GM23338 (cell line): ENCODE measurements at regions not wholly inside any gene's neighbourhood (a gene's known extent, or its start where the extent isn't known, plus 50 kb on each side); places are given as distances from the start of the nearest gene placed in this dataset.

Source experiments
- ATAC-seq: fragments of 200-7000 bp; cut with Tn5 transposase; 3 replicates; pipeline ENCODE4 v1.9.1; 2020
- DNase-seq: peaks from one replicate; pipeline ENCODE4 v3.0.0-alpha.2; 2015; ENCODE audit warnings: low spot score
- H2AFZ ChIP-seq: fragments of 200-600 bp; sonication (generic); 2 replicates; pipeline ENCODE4 v1.8.0; 2016; ENCODE audit warnings: antibody characterized with exemption, mild to moderate bottlenecking, moderate library complexity
- H3F3A ChIP-seq: fragments of 200-600 bp; sonication (generic); replicated peaks from 2 replicates; pipeline ENCODE4 v1.8.0; 2017; ENCODE audit warnings: antibody characterized with exemption, mixed run types, low read depth
- H3K27ac ChIP-seq: fragments of 200-600 bp; sonication (generic); 2 replicates; pipeline ENCODE4 v1.6.1; 2016; ENCODE audit warnings: low read depth
- H3K27me3 ChIP-seq: fragments of 200-600 bp; sonication (generic); 2 replicates; pipeline ENCODE4 v1.8.0; 2016; ENCODE audit warnings: mild to moderate bottlenecking, mixed run types, moderate library complexity; ENCODE audit not compliant: insufficient read depth
- H3K36me3 ChIP-seq: fragments of 200-600 bp; sonication (generic); 2 replicates; pipeline ENCODE4 v1.8.0; 2016; ENCODE audit warnings: mild to moderate bottlenecking; ENCODE audit not compliant: insufficient read depth
- H3K4me1 ChIP-seq: fragments of 200-600 bp; sonication (generic); 2 replicates; pipeline ENCODE4 v1.8.0; 2016; ENCODE audit warnings: mild to moderate bottlenecking, moderate library complexity; ENCODE audit not compliant: insufficient read depth
- H3K4me2 ChIP-seq: fragments of 200-600 bp; sonication (generic); 2 replicates; pipeline ENCODE4 v1.7.1; 2017; ENCODE audit warnings: mixed run types
- H3K4me3 ChIP-seq: fragments of 200-600 bp; sonication (generic); 2 replicates; pipeline ENCODE4 v1.6.1; 2016; ENCODE audit warnings: mixed run types
- H3K79me2 ChIP-seq: fragments of 200-600 bp; sonication (generic); replicated peaks from 2 replicates; pipeline ENCODE4 v1.8.0; 2017; ENCODE audit warnings: mild to moderate bottlenecking; ENCODE audit not compliant: insufficient read depth
- H3K9me2 ChIP-seq: fragments of 200-600 bp; sonication (generic); 2 replicates; pipeline ENCODE4 v1.8.0; 2017; ENCODE audit not compliant: insufficient read depth
- H4K20me1 ChIP-seq: fragments of 200-600 bp; sonication (generic); replicated peaks from 2 replicates; pipeline ENCODE4 v1.8.0; 2017; ENCODE audit warnings: mild to moderate bottlenecking; ENCODE audit not compliant: insufficient read depth
- H3K27ac Mint-ChIP-seq: 2 replicates; pipeline ENCODE4 v1.8.0; 2020; ENCODE audit warnings: inconsistent platforms, mild to moderate bottlenecking, moderate library complexity, mixed read lengths
- H3K27me3 Mint-ChIP-seq: 3 replicates; pipeline ENCODE4 v1.8.0; 2022; ENCODE audit warnings: low read depth, mild to moderate bottlenecking, moderate library complexity, mixed read lengths, inconsistent platforms; ENCODE audit not compliant: insufficient read depth, poor library complexity
- H3K36me3 Mint-ChIP-seq: 3 replicates; pipeline ENCODE4 v1.8.0; 2021; ENCODE audit warnings: low read depth, mild to moderate bottlenecking, inconsistent platforms, moderate library complexity, mixed read lengths
- H3K4me1 Mint-ChIP-seq: 3 replicates; pipeline ENCODE4 v1.8.0; 2020; ENCODE audit warnings: mild to moderate bottlenecking, inconsistent platforms, mixed read lengths
- H3K4me3 Mint-ChIP-seq: 3 replicates; pipeline ENCODE4 v1.8.0; 2021; ENCODE audit warnings: moderate library complexity, mild to moderate bottlenecking, inconsistent platforms, mixed read lengths
- H3K9me3 Mint-ChIP-seq: 3 replicates; pipeline ENCODE4 v1.8.0; 2020; ENCODE audit warnings: moderate library complexity, mild to moderate bottlenecking, inconsistent platforms, mixed read lengths
- CREB1 ChIP-seq: fragments of 250-450 bp; sonication (Bioruptor Pico); IDR thresholded peaks from 2 replicates; pipeline ENCODE4 v1.5.0; 2020; ENCODE audit warnings: low read depth, mild to moderate bottlenecking, moderate library complexity
- ETS1 ChIP-seq: IDR thresholded peaks from 2 replicates; pipeline ENCODE4 v1.6.1; 2016; ENCODE audit warnings: antibody characterized with exemption
- EZH2 ChIP-seq: fragments of 200-600 bp; sonication (generic); IDR thresholded peaks from one replicate; pipeline ENCODE4 v1.8.0; 2017; ENCODE audit warnings: antibody characterized with exemption, mild to moderate bottlenecking, low read depth; ENCODE audit not compliant: unreplicated experiment
- EZH2phosphoT487 ChIP-seq: fragments of 200-600 bp; sonication (generic); IDR thresholded peaks from one replicate; pipeline ENCODE4 v1.8.1; 2018; ENCODE audit warnings: antibody characterized with exemption; ENCODE audit not compliant: unreplicated experiment
- JUNB ChIP-seq: IDR thresholded peaks from one replicate; pipeline ENCODE4 v1.6.1; 2016; ENCODE audit warnings: antibody characterized with exemption; ENCODE audit not compliant: unreplicated experiment
- NANOG ChIP-seq: IDR thresholded peaks from 2 replicates; pipeline ENCODE4 v1.6.1; 2016; ENCODE audit warnings: antibody characterized with exemption, borderline replicate concordance
- POLR2AphosphoS5 ChIP-seq: IDR thresholded peaks from 2 replicates; pipeline ENCODE4 v1.6.1; 2016; ENCODE audit warnings: antibody characterized with exemption, low read depth
- STAT1 ChIP-seq: IDR thresholded peaks from one replicate; pipeline ENCODE4 v1.6.1; 2016; ENCODE audit warnings: antibody characterized with exemption; ENCODE audit not compliant: unreplicated experiment
- ZNF114 ChIP-seq: fragments of 250-450 bp; sonication (Bioruptor Pico); IDR thresholded peaks from 2 replicates; pipeline ENCODE4 v1.5.0; 2020; ENCODE audit warnings: mild to moderate bottlenecking, moderate library complexity
- ZNF331 ChIP-seq: fragments of 250-450 bp; sonication (Bioruptor Pico); IDR thresholded peaks from 2 replicates; pipeline ENCODE4 v1.5.0; 2020; ENCODE audit warnings: low read depth, mild to moderate bottlenecking, moderate library complexity
- ZNF462 ChIP-seq: fragments of 250-450 bp; sonication (Bioruptor Pico); IDR thresholded peaks from 2 replicates; pipeline ENCODE4 v1.5.0; 2020; ENCODE audit warnings: mild to moderate bottlenecking, moderate library complexity
- TF ChIP-seq, protein P1 (sequence below), 2 experiments: fragments of 200-600 bp in 1 of 2; sonication (generic) in 1 of 2; conservative IDR thresholded peaks; 2 replicates each; pipeline versions ENCODE4 v1.5.1 to v1.6.1; 2016 to 2017; ENCODE audit warnings: antibody characterized with exemption in 2 of 2, low read depth in 2 of 2, mild to moderate bottlenecking in 2 of 2, moderate library complexity in 1 of 2
- TF ChIP-seq, protein P2 (sequence below): IDR thresholded peaks from one replicate; pipeline ENCODE4 v1.6.1; 2018; ENCODE audit warnings: antibody characterized with exemption; ENCODE audit not compliant: unreplicated experiment

- DNase-seq = no peak
- Histone ChIP-seq H3K4me1 (0 out of 2 replicates have a peak, but pooled peaks cover 5% of the 10 kb centered on the region), H3K4me3 (no peak overlapping the region), H4K20me1 (no peaks in the 10 kb centered on the region), H3F3A (no peaks in the 10 kb centered on the region), H3K27ac (no peak overlapping the region), H3K4me2 (no peak overlapping the region), H3K36me3 (no peaks in the 10 kb centered on the region), H3K79me2 (no peaks in the 10 kb centered on the region), H3K9me2 (no peaks in the 10 kb centered on the region), H2AFZ (no peak overlapping the region), H3K27me3 (no peaks in the 10 kb centered on the region)
- H3K4me1 Mint-ChIP-seq = peaks cover 9% of the 10 kb centered on the region; the same call in 2 of the 3 replicates
- no peak overlapping the region; the same call in 1 of the 2 replicates for H3K27ac Mint-ChIP-seq
- ATAC-seq = no peak
- no peak for TF ChIP-seq JUNB
- no peak for TF ChIP-seq CREB1 (CRISPR knock-in tag)
- TF ChIP-seq ZNF114 = no peak
- no peak for TF ChIP-seq ETS1
- no peak for TF ChIP-seq EZH2phosphoT487
- TF ChIP-seq, protein P1, sequence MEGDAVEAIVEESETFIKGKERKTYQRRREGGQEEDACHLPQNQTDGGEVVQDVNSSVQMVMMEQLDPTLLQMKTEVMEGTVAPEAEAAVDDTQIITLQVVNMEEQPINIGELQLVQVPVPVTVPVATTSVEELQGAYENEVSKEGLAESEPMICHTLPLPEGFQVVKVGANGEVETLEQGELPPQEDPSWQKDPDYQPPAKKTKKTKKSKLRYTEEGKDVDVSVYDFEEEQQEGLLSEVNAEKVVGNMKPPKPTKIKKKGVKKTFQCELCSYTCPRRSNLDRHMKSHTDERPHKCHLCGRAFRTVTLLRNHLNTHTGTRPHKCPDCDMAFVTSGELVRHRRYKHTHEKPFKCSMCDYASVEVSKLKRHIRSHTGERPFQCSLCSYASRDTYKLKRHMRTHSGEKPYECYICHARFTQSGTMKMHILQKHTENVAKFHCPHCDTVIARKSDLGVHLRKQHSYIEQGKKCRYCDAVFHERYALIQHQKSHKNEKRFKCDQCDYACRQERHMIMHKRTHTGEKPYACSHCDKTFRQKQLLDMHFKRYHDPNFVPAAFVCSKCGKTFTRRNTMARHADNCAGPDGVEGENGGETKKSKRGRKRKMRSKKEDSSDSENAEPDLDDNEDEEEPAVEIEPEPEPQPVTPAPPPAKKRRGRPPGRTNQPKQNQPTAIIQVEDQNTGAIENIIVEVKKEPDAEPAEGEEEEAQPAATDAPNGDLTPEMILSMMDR (conservative IDR thresholded peaks at IDR 0.05; ENCODE audit: low read depth in 2 of 2) = no peak
- TF ChIP-seq NANOG = no peak
- no peak for TF ChIP-seq ZNF462
- TF ChIP-seq, protein P2, sequence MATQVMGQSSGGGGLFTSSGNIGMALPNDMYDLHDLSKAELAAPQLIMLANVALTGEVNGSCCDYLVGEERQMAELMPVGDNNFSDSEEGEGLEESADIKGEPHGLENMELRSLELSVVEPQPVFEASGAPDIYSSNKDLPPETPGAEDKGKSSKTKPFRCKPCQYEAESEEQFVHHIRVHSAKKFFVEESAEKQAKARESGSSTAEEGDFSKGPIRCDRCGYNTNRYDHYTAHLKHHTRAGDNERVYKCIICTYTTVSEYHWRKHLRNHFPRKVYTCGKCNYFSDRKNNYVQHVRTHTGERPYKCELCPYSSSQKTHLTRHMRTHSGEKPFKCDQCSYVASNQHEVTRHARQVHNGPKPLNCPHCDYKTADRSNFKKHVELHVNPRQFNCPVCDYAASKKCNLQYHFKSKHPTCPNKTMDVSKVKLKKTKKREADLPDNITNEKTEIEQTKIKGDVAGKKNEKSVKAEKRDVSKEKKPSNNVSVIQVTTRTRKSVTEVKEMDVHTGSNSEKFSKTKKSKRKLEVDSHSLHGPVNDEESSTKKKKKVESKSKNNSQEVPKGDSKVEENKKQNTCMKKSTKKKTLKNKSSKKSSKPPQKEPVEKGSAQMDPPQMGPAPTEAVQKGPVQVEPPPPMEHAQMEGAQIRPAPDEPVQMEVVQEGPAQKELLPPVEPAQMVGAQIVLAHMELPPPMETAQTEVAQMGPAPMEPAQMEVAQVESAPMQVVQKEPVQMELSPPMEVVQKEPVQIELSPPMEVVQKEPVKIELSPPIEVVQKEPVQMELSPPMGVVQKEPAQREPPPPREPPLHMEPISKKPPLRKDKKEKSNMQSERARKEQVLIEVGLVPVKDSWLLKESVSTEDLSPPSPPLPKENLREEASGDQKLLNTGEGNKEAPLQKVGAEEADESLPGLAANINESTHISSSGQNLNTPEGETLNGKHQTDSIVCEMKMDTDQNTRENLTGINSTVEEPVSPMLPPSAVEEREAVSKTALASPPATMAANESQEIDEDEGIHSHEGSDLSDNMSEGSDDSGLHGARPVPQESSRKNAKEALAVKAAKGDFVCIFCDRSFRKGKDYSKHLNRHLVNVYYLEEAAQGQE = no peak
- TF ChIP-seq STAT1 = no peak
- no peak for TF ChIP-seq ZNF331 (CRISPR knock-in tag)
- no peak for TF ChIP-seq EZH2
- no peak for TF ChIP-seq POLR2AphosphoS5
- H3K36me3 Mint-ChIP-seq = no peaks in the 10 kb centered on the region
- H3K27me3 Mint-ChIP-seq = peaks cover 3% of the 10 kb centered on the region
- no peaks in the 10 kb centered on the region for H3K9me3 Mint-ChIP-seq
- H3K4me3 Mint-ChIP-seq = no peak overlapping the region
Observed at GRCh38 chr1:232428786-232429530, 201.0 kb downstream of the SIPA1L2 start.
